T-helper 2 cell treated with Interferon-gamma antibody and Interleukin-4, amounts not matched to agents 100 ng/mL and 5 ng/mL, for 36 hours (primary cell): ENCODE measurements at regions not wholly inside any gene's neighbourhood (a gene's known extent, or its start where the extent isn't known, plus 50 kb on each side); places are given as distances from the start of the nearest gene placed in this dataset.
"Not testable (repeated sequence)": the region's sequence is repeated elsewhere in the genome, so short reads cannot be mapped to it uniquely, and the experiment has no call there.

Experiments used
- intact Hi-C: fragments of 100-400 bp; cut with micrococcal nuclease; formaldehyde crosslinking; loops from one replicate; pipeline ENCODE4 v1.15.1; 2023

DNA sequence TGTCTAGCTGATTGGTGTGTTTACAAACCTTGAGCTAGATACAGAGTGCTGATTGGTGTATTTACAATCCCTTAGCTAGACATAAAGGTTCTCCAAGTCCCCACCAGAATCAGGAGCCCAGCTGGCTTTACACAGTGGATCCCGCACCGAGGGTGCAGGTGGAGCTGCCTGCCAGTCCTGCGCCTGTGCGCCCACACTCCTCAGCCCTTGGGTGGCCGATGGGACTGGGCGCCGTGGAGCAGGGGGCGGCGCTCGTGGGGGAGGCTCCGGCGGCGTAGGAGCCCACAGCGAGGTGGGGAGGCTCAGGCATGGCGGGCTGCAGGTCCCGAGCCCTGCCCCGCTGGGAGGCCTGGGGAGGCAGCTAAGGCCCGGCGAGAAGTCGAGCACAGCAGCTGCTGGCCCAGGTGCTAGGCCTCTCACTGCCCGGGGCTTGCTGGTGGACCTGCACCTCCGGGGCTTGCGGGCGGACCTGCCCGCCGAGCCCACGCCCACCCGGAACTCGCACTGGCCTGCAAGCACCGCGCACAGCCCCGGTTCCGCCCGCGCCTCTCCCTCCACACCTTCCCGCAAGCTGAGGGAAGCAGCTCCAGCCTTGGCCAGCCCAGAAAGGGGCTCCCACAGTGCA is 51.0 kb upstream of the CDYL start:
- intact Hi-C loops, result not testable (repeated sequence)

DNA sequence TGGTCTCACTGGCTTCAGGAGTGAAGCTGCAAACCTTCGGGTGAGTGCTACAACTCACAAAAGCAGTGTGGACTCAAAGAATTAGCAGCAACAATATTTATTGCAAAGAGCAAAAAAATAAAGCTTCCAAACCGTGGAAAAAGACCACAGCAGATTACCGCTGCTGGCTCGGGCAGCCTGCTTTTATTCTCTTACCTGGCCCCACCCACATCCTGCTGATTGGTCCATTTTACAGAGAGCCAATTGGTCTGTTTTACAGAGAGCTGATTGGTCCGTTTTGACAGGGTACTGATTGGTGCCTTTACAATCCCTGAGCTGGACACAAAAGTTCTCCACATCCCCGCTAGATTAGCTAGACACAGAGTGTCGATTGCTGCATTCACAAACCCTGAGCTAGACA is 51.5 kb upstream of the CDYL start:
- intact Hi-C loops, result not testable (repeated sequence)

DNA sequence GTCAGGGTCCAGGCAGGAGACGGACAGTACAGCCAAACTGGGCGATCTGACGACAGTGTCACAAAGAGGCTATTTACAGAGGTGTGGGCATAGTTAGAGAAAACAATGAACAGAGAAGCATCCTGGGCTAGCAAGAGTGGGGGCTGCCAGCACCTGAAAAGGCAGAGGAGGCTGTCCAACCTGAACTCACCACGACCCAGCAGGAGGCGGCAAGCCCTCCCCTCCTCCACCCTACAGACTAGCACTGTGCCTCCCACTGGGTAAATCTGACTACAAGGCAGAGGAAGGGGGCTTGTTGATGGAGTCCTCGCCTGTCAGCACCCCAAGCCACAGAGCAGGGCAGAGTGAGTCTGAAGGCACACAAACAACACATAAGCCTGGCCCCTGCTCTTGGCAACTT is 52.8 kb upstream of the CDYL start:
- intact Hi-C loops, result no loop called here

DNA sequence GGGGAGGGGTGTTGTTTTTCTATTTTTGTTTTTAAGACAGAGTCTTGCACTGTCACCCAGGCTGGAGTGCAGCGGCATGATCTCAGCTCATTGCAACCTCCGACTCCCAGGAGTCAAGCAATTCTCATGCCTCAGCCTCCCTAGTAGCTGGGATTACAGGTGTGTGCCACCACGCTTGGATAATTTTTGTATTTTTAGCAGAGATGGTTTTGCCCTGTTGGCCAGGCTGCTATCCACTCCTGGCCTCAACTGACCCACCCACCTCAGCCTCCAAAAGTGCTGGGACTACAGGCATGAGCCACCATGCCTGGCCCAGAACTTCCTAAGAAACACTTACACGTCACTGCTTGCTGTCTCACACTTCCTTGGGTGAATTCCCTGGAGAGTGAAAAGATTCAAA is 54.8 kb upstream of the CDYL start:
- intact Hi-C loops, result not testable (repeated sequence)

DNA sequence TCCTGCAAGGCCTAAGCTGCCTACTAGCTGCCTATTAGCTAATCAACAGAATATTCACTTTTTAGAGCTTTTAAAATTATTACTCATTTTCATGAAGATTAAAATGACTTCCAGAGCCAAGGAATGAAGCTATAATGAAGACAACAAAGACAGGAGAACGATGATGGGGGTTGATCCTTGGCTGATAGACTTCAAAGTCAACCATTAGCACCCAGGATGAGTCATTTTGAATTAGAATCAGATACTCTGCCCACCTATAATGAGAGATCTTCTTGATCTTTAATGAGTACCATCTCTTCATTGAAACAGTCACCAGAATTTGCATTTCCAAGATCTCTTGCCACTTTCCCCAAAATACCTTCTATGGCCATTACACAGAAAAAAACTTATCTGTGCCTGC is 56.7 kb upstream of the CDYL start:
- intact Hi-C loops, result no loop called here

DNA sequence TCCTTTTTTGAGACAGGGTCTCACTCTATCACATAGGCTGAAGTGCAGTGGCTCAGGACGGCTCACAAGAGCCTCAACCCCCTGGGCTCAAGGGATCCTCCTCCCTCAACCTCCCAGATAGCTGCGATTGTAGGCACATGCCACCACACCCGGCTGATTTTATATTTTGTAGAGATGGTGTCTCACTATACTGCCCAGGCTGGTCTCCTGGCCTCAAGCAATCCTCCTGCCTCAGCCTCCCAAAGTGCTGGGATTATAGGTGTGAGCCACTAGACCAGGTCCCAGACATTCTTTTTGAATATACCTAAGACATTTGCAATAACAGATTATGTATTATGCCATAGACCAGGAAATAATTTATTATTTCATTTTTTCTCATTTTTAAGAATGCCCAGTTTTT is 58.3 kb upstream of the CDYL start:
- intact Hi-C loops, result no loop called here

DNA sequence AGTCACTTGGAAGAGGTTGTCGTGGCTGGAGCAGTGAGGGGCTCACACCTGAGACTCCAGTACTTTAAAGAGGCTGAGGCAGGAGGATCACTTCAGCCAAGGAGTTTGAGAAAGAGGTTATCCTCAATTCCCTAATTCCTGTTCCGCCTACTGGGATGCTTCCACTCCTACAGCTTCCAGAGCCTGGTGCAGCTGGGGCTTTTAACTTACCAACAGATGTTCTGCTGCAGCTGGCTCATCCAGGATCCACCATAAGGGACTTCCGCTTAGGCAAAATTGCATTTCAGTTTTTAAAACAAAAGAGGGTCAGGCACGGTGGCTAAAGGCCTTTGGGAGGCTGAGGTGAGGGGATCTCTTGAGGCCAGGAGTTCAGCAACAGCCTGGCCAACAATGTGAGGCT is 59.1 kb upstream of the CDYL start:
- intact Hi-C loops, result no loop called here

DNA sequence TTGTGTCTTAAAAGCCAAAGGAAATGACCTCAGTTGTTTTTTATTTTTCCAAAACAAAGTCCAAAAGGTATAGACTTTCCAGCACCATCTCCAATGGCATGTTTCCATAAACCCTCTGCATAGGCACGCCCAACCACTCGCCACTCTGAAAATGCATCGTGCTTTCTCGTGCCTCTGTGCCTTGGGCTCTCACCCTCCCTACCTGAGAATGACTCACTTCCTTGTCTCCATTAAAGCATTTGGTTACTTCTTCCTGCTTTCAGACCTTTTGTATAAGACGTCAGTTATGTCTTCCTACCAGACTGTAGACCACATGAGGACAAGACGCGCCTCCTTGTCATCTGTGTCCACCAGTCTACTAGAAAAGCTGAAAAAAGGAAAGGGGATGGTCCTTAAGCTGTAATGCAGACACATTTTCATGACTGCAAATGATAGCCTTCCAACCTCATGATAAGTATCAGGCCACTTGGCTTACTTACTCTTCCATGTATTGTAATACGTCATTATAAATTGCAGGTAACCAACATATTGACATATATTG is 61.2 kb upstream of the CDYL start:
- intact Hi-C loops, result no loop called here

DNA sequence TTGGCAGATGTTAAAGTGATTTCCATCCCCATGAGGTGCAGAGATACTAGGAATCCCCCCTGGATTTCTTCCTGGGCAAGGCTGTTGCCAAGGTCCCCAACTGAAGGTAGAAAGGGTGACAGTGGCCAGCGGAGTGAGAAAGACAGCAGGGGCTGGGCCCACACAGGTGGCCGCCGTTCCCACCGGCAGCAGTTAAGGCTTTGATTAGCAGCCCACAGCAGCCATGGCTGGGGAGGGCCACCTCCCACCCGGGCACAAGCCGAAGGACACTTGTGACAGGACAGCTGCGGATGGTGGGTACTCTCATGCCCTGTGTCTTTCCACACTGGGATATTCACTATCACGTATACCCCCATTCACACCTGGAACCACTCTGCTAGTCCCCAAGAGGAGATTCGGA is 63.9 kb upstream of the CDYL start:
- intact Hi-C loops, result no loop called here

DNA sequence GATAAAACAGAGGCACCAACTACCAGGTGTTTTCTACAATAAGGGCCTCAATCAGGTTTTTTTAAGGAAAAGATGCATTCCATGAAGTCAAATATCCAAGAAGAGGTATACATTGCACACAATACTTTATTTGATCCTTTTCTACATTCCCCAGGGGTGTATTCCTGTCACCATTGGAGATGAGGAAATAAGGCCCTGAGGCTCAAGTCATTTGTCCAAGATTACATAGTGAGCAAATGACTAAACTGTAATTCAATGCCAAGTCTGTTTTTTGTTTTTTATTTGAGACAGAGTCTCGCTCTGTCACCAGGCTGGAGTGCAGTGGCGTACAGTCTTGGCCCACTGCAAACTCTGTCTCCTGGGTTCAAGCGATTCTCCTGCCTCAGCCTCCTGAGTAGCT is 69.2 kb upstream of the CDYL start:
- intact Hi-C loops, result no loop called here

DNA sequence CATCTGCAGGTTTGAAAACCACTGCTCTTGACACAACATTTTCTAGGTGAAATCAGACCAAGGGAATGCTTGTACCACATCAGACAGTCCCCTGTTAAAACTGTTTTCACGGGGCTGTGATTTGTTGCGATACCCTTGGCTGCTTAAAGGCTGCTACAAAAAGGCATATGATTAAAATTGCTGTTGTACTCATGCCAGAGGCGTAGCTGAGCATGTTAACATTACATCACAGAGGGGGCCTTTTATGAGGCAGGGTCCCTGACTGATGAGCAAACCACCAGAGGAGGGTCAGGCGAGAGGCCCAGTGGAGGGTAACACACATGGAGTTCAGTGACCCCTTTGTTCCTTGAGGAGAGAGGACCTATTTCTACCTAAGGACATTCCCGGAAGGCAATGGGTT is 70.4 kb upstream of the CDYL start:
- intact Hi-C loops, result no loop called here

DNA sequence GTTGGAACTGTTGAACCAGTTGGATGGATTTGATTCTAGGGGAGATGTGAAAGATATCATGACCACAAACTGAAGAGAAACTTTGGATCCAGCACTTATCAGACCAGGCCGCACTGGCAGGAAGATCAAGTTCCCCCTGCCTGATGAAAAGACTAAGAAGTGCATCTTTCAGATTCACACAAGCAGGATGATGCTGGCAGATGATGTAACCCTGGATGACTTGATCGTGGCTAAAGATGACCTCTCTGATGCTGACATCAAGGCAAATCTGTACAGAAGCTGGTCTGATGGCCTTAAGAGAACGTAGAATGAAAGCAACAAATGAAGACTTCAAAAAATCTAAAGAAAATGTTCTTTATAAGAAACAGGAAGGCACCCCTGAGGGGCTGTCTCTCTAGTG is 72.8 kb upstream of the CDYL start:
- intact Hi-C loops, result no loop called here

DNA sequence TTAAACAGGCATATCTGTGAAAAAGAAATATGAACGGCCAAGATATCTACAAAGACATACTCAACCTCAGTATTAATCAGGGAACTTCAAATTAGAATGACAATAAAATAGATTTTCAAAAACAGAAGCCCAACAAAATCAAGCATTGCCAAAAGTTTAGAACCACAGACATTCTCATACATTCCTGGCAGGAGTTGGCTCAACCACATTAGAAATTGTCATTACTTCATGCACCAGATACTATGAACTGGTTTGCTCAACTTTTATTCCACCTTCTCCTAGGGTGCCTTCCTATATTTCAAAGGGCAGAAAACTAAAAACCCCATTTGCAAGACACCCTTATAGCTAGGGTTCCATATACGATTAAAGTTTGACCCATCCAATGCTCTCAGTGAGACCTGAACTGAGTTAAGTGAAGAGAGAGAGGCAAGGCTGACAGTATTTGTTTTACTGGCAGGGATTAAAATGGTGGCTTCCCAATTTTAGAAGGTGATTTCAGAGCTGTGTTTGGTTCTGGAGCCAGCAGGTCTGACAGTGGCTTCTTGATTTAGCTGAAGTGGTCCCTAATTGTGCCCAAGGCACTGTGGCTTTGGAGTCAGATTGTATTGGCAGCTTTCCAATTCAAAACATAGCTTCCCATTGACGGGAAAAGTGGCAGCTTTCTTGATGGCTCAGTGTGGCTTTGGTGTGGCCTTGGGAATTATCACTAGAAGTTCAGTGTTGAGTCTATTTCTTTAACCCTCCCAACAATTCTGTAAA is 77.1 kb upstream of the CDYL start:
- intact Hi-C loops, result no loop called here

DNA sequence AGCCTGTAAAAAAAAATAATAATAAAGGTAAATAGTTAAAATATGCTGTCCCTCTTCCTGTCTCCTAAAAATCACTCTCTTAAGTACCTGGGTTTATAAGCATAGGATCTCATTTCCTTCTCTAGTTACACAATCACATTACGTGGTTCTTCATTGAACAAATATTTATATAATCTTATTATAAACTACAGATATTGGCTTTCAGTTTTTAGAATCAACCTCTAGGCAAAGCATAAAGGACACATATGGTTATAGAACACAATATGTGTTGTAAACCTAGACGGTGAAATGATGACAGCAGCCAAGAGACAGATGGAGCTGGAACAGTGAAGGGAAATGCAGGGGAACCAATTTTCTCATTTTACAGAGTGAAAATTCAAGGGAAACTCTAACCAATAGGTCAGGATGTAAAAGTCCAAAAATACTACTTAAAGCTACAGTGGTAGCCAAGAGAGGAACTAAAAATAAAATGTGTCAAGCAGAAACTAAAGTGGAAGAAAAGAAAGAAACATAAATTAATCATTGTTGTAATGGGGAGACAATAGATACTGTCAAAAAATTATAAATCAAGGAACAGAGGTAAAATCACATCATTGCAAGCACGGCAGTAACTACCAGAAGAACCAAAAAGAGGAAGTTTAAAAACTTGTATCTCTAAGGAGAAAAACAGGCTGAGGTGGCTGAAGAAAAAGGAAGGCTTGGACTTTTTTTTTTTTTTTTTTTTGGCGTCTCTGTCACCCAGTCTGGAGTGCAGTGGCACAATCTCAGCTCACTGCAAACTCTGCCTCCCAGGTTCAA is 82.8 kb upstream of the CDYL start:
- intact Hi-C loops, result no loop called here

DNA sequence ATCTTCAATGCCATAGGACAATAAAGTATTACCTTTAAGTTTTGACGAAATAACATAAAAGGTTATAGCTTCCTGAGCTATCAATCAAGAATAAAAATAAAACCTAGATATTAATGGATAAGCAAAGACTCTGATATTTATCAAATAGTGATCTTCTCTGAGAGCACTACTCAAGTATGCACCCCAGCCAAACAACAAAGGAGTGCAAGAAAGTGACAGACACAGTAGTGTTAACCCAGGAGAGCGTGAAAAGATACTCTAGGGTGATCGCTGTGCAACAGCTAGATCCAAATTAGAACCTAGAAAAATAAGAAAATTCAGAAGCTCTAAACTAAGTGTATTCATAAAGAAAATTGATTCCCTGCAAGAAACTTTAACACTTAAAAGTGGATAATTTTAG is 83.5 kb upstream of the CDYL start:
- intact Hi-C loops, result no loop called here

DNA sequence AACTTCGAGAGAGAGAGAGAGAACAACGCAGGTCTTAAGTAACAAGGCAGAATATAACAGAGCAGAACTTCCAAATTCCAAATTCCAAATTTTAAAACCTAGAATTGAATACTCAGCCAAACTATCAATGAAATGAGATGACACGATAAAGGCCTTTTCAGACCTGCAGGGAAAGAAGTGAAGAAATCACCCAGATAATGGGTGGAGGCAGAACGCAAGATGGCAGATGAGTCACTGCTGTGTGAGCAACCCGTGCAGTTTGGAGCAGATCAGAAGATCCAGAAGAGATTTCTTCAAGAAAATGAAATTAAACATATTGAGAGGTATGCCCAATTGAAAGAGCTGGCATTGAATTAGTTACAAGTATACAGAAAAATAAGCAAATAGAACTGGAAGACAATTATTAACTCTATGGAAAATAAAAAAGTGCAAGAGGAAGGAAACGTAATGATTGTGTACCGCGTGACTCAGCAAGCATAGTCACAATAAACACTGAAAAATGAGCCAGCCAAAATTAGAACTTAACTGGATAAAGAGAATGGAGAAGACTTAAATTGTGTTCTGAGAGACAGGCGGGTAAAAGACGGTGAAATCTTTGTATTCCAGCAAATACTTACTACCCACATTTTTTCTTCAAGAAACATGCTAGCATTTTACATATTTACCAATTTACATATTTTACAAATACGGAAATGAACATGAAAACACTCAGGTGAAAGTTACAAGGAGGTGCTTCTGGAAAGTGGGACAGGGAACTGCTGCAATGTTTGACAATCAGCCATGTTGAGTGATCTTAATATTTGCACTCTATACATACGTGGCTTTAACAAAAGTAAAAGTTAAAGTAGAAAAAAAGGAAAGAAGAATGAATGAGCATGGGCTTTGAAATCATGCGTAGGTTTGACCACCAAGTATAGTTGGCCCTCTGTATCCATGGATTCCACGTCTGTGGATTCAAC is 87.9 kb upstream of the CDYL start:
- intact Hi-C loops, result no loop called here

DNA sequence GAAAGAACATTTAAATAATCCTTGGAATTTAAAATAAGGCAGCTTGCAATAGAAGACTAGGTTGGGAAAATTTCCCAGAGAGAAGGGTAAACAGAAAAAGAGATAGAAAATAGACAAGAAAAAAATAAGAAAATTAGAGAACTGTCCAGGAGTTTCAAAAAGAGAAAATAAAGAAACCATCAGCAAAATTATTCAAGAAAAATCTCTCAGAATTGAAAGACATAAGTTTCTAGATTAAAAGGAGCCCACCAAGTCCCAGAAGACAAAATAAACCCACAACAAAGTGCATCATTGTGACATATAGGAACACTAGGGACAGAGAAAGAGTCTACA is 88.6 kb upstream of the CDYL start:
- intact Hi-C loops, result no loop called here

DNA sequence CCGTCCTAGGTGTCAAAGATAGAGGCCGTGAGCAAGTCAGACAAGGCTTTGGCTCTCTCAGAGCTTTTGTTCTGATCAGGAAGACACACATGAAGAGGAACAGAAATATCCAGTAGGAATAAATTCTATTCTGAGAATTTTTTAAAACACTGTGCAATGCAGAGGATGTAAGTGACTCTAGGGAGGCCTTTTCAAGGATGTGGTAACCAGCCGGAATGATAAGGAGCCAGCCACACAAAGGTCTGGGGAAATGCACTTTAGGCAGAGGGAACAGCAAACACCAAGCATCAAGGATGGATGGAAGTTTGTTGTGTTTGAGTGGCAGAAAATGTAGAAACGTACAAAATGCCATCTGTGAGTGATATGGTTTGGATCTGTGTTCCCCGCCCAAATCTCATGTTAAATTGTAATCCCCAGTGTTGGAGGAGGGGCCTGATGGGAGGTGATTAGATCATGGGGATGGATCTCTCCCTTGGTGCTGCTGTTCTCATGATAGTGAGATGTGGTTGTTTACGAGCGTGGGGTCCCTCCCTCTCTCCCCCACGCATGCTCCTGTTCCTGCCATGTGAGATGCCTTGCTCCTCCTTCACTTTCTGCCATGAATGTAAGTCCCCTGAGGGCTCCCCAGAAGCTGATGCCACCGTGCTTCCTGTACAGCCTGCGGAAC is 93.6 kb upstream of the CDYL start:
- intact Hi-C loops, result no loop called here

DNA sequence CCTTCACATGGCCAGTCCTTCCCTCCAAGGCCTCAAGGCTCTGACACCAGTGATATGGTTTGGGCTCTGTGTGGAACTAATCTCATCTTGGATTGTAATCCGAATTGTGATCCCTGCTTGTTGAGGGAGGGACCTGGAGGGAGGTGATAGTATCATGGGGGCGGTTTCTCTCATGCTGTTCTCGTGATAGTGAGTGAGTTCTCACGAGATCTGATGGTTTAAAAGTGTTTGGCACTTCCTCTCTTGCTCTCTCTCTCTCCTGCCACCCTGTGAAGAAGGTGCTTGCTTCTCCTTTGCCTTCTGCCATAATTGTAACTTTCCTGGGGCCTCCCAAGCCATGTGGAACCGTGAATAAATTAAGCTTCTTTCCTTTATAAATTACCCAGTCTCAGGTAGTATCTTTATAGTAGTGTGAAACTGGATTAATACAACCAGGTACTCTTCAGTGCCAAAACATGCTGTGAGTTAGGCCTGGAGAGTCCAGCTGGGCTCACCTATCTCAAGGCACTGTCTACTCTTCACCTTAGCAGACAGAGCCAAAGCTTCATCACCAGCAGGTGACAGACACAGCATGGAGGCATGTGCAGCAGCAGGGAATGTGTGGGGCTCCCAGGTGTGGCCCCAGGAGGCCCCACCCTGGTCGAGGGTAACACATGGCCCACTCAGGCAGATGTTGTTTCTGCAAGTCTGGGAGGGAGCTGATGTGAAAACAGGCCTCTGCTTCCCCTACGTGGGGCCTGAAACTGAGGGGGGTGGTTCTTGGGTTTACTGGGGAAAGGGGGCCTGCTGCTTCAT is 97.5 kb upstream of the CDYL start:
- intact Hi-C loops, result no loop called here

DNA sequence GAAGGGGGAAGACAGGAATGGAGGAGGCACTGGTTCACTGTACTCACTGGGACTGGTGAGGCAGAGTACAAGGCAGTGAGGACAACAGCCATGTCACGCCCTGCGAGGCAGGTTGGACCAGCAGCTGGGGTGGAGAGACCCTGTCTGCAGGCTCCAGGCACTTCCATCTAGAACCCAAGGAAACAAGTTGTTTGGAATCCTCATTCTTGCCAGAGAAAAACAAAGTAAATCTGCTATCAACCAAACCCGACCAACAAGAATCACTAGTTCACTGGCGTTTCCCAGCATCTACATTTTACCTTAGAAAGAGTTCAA is 98.5 kb upstream of the CDYL start:
- intact Hi-C loops, result no loop called here
